ENCODE measurements at regions not wholly inside any gene's neighbourhood (a gene's known extent, or its start where the extent isn't known, plus 50 kb on each side); places are given as distances from the start of the nearest gene placed in this dataset.

- no peak for DNase-seq
Measured at GRCh38 chr7:35331730-35332678, 78.1 kb upstream of the TBX20 start.

DNA sequence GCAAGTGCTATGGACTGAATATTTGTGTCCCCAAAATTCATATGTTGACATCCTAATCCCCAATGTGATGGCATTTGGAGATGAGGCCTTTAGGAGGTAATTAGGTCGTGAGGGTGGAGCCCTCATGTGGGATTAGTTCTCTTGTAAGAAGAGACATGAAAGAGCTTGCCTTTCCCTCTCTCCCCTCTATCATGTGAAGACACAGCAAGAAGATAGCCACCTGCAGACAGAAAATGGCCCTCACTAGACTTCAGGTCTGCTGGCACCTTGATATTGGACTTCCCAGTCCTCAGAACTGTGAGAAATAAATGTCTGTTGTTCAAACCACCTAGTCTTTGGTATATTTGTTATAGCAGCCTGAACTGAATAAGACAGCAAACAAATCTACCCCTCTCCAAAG is 75.1 kb upstream of the TBX20 start:
- DNase-seq: no peak

DNA sequence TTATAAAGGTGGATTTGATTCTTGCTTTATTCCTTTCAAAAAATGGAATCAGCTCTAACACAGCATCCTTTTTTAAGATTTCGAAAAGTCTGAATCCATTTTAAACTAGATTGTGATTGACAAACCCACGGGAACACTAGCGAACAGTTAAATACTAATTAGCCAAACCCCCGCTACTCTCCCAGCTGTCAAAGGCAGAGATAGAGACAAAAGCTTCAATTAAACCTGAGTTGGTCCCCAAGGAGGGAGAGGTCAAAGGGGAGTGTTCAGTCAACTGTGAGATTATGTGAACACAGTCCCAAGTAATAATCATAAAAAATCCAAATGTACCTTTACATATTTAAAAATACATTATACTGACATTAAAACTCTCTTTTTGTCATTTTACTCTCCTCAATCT is 65.7 kb upstream of the TBX20 start:
- no peak for DNase-seq

GRCh38 chr7:35316549-35316948 is 62.6 kb upstream of the TBX20 start:
- DNase-seq: no peak

- no peak for DNase-seq
Measured at GRCh38 chr7:35315517-35315916, 61.6 kb upstream of the TBX20 start.

DNA sequence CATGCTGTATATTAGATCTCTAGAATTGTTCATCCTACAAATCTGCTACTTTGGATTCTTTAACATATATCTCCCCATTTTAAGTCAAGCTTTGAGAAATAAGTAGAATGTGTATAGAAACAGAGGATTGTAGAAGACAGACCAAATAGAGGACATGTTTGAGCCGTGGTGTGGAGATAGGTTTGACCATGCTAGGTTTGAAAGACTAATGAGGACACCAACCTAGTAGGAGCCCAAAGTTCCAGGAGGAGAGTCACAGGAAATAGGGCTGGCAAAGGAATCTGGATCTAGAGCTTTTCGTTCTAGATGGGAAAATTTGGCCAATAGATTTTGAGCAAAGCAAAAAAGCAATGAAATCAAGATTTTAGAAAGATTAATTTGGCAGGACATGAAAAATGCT is 60.5 kb upstream of the TBX20 start:
- no peak for DNase-seq

GRCh38 chr7:35313575-35313974 is 59.7 kb upstream of the TBX20 start:
- DNase-seq: no peak

Measured in DMS53 (cell line).